ENCODE measurements at regions not wholly inside any gene's neighbourhood (a gene's known extent, or its start where the extent isn't known, plus 50 kb on each side); places are given as distances from the start of the nearest gene placed in this dataset.

- H3K4me3 ChIP-seq (ENCODE audit: low read depth, low read length) = no peak overlapping the region
- DNase-seq (ENCODE audit: low read depth) = no peak
- TF ChIP-seq, protein P1, sequence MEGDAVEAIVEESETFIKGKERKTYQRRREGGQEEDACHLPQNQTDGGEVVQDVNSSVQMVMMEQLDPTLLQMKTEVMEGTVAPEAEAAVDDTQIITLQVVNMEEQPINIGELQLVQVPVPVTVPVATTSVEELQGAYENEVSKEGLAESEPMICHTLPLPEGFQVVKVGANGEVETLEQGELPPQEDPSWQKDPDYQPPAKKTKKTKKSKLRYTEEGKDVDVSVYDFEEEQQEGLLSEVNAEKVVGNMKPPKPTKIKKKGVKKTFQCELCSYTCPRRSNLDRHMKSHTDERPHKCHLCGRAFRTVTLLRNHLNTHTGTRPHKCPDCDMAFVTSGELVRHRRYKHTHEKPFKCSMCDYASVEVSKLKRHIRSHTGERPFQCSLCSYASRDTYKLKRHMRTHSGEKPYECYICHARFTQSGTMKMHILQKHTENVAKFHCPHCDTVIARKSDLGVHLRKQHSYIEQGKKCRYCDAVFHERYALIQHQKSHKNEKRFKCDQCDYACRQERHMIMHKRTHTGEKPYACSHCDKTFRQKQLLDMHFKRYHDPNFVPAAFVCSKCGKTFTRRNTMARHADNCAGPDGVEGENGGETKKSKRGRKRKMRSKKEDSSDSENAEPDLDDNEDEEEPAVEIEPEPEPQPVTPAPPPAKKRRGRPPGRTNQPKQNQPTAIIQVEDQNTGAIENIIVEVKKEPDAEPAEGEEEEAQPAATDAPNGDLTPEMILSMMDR (IDR thresholded peaks at IDR 0.05; ENCODE audit: low read depth, low read length, missing control alignments) = no peak
These were observed 122.9 kb upstream of the NAV2 start for GRCh38 chr11:19589567-19590260.

DNA sequence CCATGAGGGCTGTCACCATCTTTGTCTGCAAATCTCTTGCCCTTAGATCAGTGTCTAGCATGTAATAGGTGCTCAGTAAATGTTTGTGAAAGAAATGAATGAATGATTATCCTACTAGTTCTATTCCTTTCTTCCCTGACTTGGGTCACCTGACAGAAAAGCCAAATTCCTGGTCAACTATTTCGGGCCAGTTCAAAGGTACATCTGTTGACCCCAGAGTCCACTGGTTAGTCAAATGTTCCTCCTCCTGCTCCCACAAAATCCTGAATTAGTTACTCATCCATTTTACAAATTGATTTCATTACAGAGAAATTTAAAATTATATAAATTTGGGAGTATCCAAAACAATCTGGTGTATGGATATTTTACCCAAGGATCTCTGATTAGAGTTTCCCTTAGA is 124.7 kb upstream of the NAV2 start:
- no peak for DNase-seq (ENCODE audit: low read depth)
- TF ChIP-seq, protein P1 (IDR thresholded peaks at IDR 0.05; ENCODE audit: low read depth, low read length, missing control alignments) = no peak
- H3K4me3 ChIP-seq (ENCODE audit: low read depth, low read length) = no peak overlapping the region

DNA sequence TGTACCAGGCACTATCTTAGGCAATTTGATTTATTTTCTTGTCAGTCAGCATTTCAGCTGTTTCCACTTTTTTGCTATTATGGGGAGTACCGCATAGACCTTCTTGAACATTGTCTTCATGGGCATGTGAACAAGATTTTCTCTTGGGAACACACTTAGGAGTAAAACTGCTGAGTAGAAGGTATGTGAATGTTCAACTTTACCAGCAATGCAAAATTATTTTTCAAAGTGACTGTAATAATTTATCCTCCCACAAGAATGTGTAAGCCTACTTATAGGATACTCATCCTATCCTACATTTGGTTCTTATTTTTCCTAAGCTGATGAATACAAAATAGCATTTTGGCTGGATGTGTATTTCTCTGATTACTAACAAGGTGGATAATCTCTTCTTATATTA is 132.0 kb upstream of the NAV2 start:
- no peak overlapping the region for H3K4me3 ChIP-seq (ENCODE audit: low read depth, low read length)
- DNase-seq (ENCODE audit: low read depth) = no peak
- TF ChIP-seq, protein P1 (IDR thresholded peaks at IDR 0.05; ENCODE audit: low read depth, low read length, missing control alignments) = no peak

- H3K4me3 ChIP-seq (ENCODE audit: low read depth, low read length) = no peak overlapping the region
- no peak for DNase-seq (ENCODE audit: low read depth)
- TF ChIP-seq, protein P1 (IDR thresholded peaks at IDR 0.05; ENCODE audit: low read depth, low read length, missing control alignments) = no peak
These were observed 132.7 kb upstream of the NAV2 start for GRCh38 chr11:19579957-19580356.

DNA sequence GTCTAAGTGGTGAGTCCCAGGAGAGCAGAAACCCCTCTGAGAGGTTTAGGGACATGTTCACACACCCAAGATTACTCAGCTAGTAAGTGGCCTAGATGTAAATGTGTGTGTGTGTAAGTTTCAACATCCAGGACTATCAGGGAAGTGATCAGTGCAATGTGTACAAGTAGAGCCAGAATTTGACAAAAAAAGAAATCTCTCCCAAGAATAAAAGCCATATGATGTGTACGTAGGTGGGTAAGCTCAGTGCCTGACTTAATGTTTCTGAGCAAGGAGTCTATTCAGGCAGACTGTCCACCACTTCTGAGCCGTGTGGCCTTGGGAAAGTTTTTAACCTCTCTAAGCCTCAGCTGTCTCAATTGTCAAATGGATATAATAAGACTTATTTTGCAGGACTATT is 133.8 kb upstream of the NAV2 start:
- TF ChIP-seq, protein P1 (IDR thresholded peaks at IDR 0.05; ENCODE audit: low read depth, low read length, missing control alignments) = no peak
- H3K4me3 ChIP-seq (ENCODE audit: low read depth, low read length) = no peak overlapping the region
- DNase-seq (ENCODE audit: low read depth) = no peak

DNA sequence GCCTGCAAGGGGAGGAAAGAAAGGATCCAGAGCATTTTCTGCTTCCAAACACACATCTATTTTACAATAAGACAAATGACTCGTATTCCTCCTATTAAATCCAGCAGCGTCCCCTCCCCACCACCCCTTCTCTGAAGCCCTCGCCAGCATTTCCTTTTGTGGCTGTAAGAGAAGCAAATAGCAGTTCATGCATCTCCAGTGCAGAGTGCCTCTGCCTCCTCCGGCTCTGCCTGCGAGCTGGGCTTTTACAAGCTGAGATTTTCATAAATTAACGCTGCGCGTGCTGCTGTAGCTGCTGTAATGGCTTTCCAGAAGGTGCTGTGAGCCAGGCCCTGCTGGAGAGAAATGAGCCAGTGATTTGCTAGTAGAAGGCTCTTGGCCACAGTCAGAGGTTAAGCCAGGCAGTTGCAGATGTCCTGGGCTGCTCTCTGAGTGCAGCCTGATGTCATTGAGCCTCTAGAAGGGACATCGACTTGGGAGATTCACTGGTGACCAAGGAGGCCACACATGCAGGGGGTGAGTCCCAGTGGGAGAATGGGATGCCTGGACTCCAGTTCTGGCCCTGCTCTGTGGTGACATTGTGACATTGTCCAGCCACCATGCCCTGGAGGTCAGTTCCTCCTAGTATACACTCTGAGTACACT is 134.5 kb upstream of the NAV2 start:
- no peak overlapping the region for H3K4me3 ChIP-seq (ENCODE audit: low read depth, low read length)
- TF ChIP-seq, protein P1 (IDR thresholded peaks at IDR 0.05; ENCODE audit: low read depth, low read length, missing control alignments) = no peak
- DNase-seq (ENCODE audit: low read depth) = no peak

Data from GM12864 (cell line).